Memory B cell (primary cell): ENCODE measurements at regions not wholly inside any gene's neighbourhood (a gene's known extent, or its start where the extent isn't known, plus 50 kb on each side); places are given as distances from the start of the nearest gene placed in this dataset.

ENCODE experiments used
- ATAC-seq: fragments of 150-1000 bp; cut with Tn5 transposase; 2 replicates; pipeline ENCODE4 v1.10.0; 2021; ENCODE audit warnings: low read depth, mild to moderate bottlenecking, moderate library complexity
- DNase-seq, 2 donors: peaks; one replicate each; pipeline ENCODE4 v3.0.0; 2022; ENCODE audit warnings: low spot score in 2 of 2
- H3K27ac Mint-ChIP-seq: one replicate; pipeline ENCODE4 v1.8.0; 2022; ENCODE audit warnings: mild to moderate bottlenecking, moderate library complexity, mixed read lengths
- H3K27me3 Mint-ChIP-seq: one replicate; pipeline ENCODE4 v1.8.0; 2022; ENCODE audit warnings: mixed read lengths
- H3K36me3 Mint-ChIP-seq: one replicate; pipeline ENCODE4 v1.8.0; 2022; ENCODE audit warnings: mild to moderate bottlenecking, mixed read lengths
- H3K4me1 Mint-ChIP-seq: one replicate; pipeline ENCODE4 v1.8.0; 2022; ENCODE audit warnings: mixed read lengths
- H3K4me3 Mint-ChIP-seq: one replicate; pipeline ENCODE4 v1.8.0; 2022; ENCODE audit warnings: mild to moderate bottlenecking, moderate library complexity, mixed read lengths
- H3K9me3 Mint-ChIP-seq: one replicate; pipeline ENCODE4 v1.8.0; 2022; ENCODE audit warnings: mixed read lengths

- peaks cover 8% of the 10 kb centered on the region for H3K36me3 Mint-ChIP-seq
- DNase-seq (peak in 1 of 2 donors; percentile 12), ATAC-seq (peak; percentile 82)
- H3K27ac Mint-ChIP-seq, result no peak overlapping the region
- peaks cover 24% of the 10 kb centered on the region for H3K4me1 Mint-ChIP-seq
- H3K4me3 Mint-ChIP-seq, result peak overlapping the region; percentile 85
- peaks cover 2% of the 10 kb centered on the region for H3K27me3 Mint-ChIP-seq
- peaks cover 9% of the 10 kb centered on the region for H3K9me3 Mint-ChIP-seq
Observed at GRCh38 chr1:244350027-244350426, 101.7 kb downstream of the ADSS2 start.

- H3K4me3 Mint-ChIP-seq, result no peak overlapping the region
- peaks cover 18% of the 10 kb centered on the region for H3K4me1 Mint-ChIP-seq
- no peak for DNase-seq
- peaks cover 1% of the 10 kb centered on the region for H3K36me3 Mint-ChIP-seq
- no peak overlapping the region for H3K27ac Mint-ChIP-seq
- peaks cover 2% of the 10 kb centered on the region for H3K27me3 Mint-ChIP-seq
- peak; percentile 62 for ATAC-seq
- H3K9me3 Mint-ChIP-seq, result peaks cover 1% of the 10 kb centered on the region
Observed at GRCh38 chr1:244352156-244352830, 99.4 kb downstream of the ADSS2 start.

- H3K4me1 Mint-ChIP-seq, result peaks cover 18% of the 10 kb centered on the region
- H3K27me3 Mint-ChIP-seq, result peaks cover 2% of the 10 kb centered on the region
- H3K27ac Mint-ChIP-seq, result no peak overlapping the region
- no peaks in the 10 kb centered on the region for H3K36me3 Mint-ChIP-seq
- H3K4me3 Mint-ChIP-seq, result no peak overlapping the region
- ATAC-seq, result no peak
- no peaks in the 10 kb centered on the region for H3K9me3 Mint-ChIP-seq
- no peak for DNase-seq
Observed at GRCh38 chr1:244353551-244354091, 98.1 kb downstream of the ADSS2 start.

GRCh38 chr1:244354810-244355278 is 96.9 kb downstream of the ADSS2 start:
- Mint-ChIP-seq H3K4me1 (peaks cover 15% of the 10 kb centered on the region), H3K27me3 (peaks cover 2% of the 10 kb centered on the region), H3K36me3 (no peaks in the 10 kb centered on the region), H3K4me3 (no peak overlapping the region), H3K27ac (no peak overlapping the region), H3K9me3 (no peaks in the 10 kb centered on the region)
- ATAC-seq (no peak), DNase-seq (no peak)

GRCh38 chr1:244356376-244356775 is 95.3 kb downstream of the ADSS2 start:
- no peak overlapping the region for H3K27ac Mint-ChIP-seq
- H3K4me3 Mint-ChIP-seq, result no peak overlapping the region
- ATAC-seq, result no peak
- H3K27me3 Mint-ChIP-seq, result no peaks in the 10 kb centered on the region
- peaks cover 9% of the 10 kb centered on the region for H3K4me1 Mint-ChIP-seq
- DNase-seq, result no peak
- no peaks in the 10 kb centered on the region for H3K9me3 Mint-ChIP-seq
- no peaks in the 10 kb centered on the region for H3K36me3 Mint-ChIP-seq
